Sigmoid colon (tissue), 4 donors: ENCODE measurements at regions not wholly inside any gene's neighbourhood (a gene's known extent, or its start where the extent isn't known, plus 50 kb on each side); places are given as distances from the start of the nearest gene placed in this dataset.

Experiments
- CTCF ChIP-seq, 4 experiments: fragments of 450-650 bp in 3 of 4; fragments of 200-600 bp in 1 of 4; IDR thresholded peaks; one replicate each; pipeline ENCODE4 v1.5.1; 2016 to 2019; ENCODE audit warnings: antibody characterized with exemption in 4 of 4, mild to moderate bottlenecking in 3 of 4, moderate library complexity in 2 of 4
- EP300 ChIP-seq, 4 donors: sonication (generic); formaldehyde crosslinking; IDR thresholded peaks; one replicate each; pipeline ENCODE4 v1.6.1; 2017; ENCODE audit warnings: antibody characterized with exemption in 4 of 4
- POLR2A ChIP-seq, 2 donors: fragments of 450-650 bp; IDR thresholded peaks; one replicate each; pipeline ENCODE4 v1.6.1; 2016; ENCODE audit warnings: antibody characterized with exemption in 2 of 2, mild to moderate bottlenecking in 2 of 2, moderate library complexity in 2 of 2
- POLR2AphosphoS5 ChIP-seq, 4 donors: sonication (generic); formaldehyde crosslinking; IDR thresholded peaks; one replicate each; pipeline ENCODE4 v1.6.1; 2017; ENCODE audit warnings: antibody characterized with exemption in 4 of 4

GRCh38 chr3:117348884-117349283, 639.3 kb downstream of the TUSC7 start:
- TF ChIP-seq CTCF (IDR thresholded peaks at IDR 0.05) (no peak), EP300 (IDR thresholded peaks at IDR 0.05) (no peak), POLR2A (IDR thresholded peaks at IDR 0.05) (no peak), POLR2AphosphoS5 (IDR thresholded peaks at IDR 0.05) (no peak)
